Tibial artery (tissue), 4 donors: ENCODE measurements at regions not wholly inside any gene's neighbourhood (a gene's known extent, or its start where the extent isn't known, plus 50 kb on each side); places are given as distances from the start of the nearest gene placed in this dataset.

Experiments
- DNase-seq, 2 donors: peaks; one replicate each; pipeline ENCODE4 v3.0.0-alpha.2; 2019
- H3K27ac ChIP-seq, 2 donors: fragments of 200-600 bp; sonication (generic) in 1 of 2; 1 replicate in 1 of 2; 2 replicates in 1 of 2; pipeline ENCODE4 v1.5.1; 2018 to 2019; ENCODE audit warnings: mild to moderate bottlenecking in 1 of 2
- H3K27me3 ChIP-seq, 2 donors: fragments of 200-600 bp; sonication (generic) in 1 of 2; one replicate each; pipeline versions ENCODE4 v1.5.1 to v1.6.0; 2016 to 2019
- H3K36me3 ChIP-seq, 3 donors: fragments of 200-600 bp; sonication (generic) in 2 of 3; one replicate each; pipeline ENCODE4 v1.5.1; 2016 to 2019; ENCODE audit warnings: mild to moderate bottlenecking in 2 of 3
- H3K4me1 ChIP-seq, 4 donors: fragments of 200-600 bp; sonication (generic) in 2 of 4; 1 replicate in 3 of 4; 2 replicates in 1 of 4; pipeline ENCODE4 v1.5.1; 2016 to 2019
- H3K4me3 ChIP-seq, 2 donors: fragments of 200-600 bp; sonication (generic) in 1 of 2; 1 replicate in 1 of 2; 2 replicates in 1 of 2; pipeline ENCODE4 v1.5.1; 2018 to 2019; ENCODE audit warnings: mild to moderate bottlenecking in 2 of 2
- H3K9me3 ChIP-seq, 3 donors: fragments of 200-600 bp; sonication (generic) in 1 of 3; one replicate each; pipeline ENCODE4 v1.5.1; 2016 to 2019
- CTCF ChIP-seq, 2 experiments: fragments of 200-600 bp in 1 of 2; fragments of 450-650 bp in 1 of 2; IDR thresholded peaks; one replicate each; pipeline ENCODE4 v1.5.1; 2017 to 2019; ENCODE audit warnings: antibody characterized with exemption in 2 of 2, mild to moderate bottlenecking in 1 of 2, moderate library complexity in 1 of 2
- intact Hi-C: fragments of 100-400 bp; cut with DNase I; formaldehyde crosslinking; loops from one replicate; pipeline ENCODE4 v1.15.0; 2023; ENCODE audit warnings: low total_unique reads

DNA sequence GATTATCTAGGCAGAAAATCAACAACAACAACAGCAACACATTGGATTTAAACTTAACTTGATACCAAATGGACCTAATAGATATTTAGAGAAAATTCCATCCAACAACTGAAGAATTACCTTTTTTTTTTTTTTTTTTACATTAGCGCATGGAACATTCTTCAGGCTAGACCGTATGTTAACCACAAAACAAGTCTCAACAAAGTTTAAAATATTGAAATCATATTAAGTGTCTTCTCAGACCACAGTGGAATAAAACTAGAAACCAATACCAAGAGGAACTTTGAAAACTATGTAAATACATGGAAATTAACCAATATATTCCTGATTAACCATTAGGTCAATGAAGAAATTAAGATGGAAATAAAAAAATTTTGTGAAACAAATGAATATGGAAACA is 315.8 kb downstream of the CSNK1G3 start:
- Histone ChIP-seq H3K4me3 (no peak overlapping the region), H3K27ac (no peak overlapping the region), H3K9me3 (no peaks in the 10 kb centered on the region), H3K36me3 (no peaks in the 10 kb centered on the region), H3K27me3 (no peaks in the 10 kb centered on the region), H3K4me1 (no peaks in the 10 kb centered on the region)
- DNase-seq: no peak
- no peak for TF ChIP-seq CTCF (IDR thresholded peaks at IDR 0.05)
- intact Hi-C loops: no loop called here

GRCh38 chr5:123819833-123820232 is 307.9 kb downstream of the CSNK1G3 start:
- TF ChIP-seq CTCF (IDR thresholded peaks at IDR 0.05): no peak
- no peaks in the 10 kb centered on the region for H3K27me3 ChIP-seq
- intact Hi-C loops: no loop called here
- H3K36me3 ChIP-seq: no peaks in the 10 kb centered on the region
- no peaks in the 10 kb centered on the region for H3K9me3 ChIP-seq
- H3K4me3 ChIP-seq: no peak overlapping the region
- no peak overlapping the region for H3K27ac ChIP-seq
- no peak for DNase-seq
- H3K4me1 ChIP-seq: no peaks in the 10 kb centered on the region

DNA sequence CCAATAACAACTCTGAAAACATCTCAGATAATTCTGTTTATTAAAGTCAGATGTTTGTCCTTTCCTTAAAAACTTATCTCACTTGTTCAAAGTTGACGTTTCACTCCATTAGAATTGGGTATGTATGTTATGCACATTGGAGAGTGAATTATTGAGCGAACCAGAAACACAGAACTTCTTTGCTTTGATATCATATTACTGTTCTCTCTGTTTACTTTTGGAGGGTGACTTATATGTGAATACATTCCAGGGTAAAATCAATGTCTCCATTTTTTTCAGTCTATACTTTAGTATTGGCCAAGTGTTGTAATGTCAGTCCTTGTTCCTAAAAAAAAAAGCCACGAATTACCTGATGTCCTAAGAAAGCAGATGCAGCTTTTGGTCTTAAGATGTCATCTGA is 307.4 kb downstream of the CSNK1G3 start:
- Histone ChIP-seq H3K27ac (no peak overlapping the region), H3K9me3 (no peaks in the 10 kb centered on the region), H3K4me1 (no peaks in the 10 kb centered on the region), H3K36me3 (no peaks in the 10 kb centered on the region), H3K27me3 (no peaks in the 10 kb centered on the region), H3K4me3 (no peak overlapping the region)
- no peak for DNase-seq
- no peak for TF ChIP-seq CTCF (IDR thresholded peaks at IDR 0.05)
- intact Hi-C loops: no loop called here

- Histone ChIP-seq H3K27ac (no peak overlapping the region), H3K36me3 (no peaks in the 10 kb centered on the region), H3K4me3 (no peak overlapping the region), H3K9me3 (no peaks in the 10 kb centered on the region), H3K27me3 (no peaks in the 10 kb centered on the region), H3K4me1 (no peaks in the 10 kb centered on the region)
- no peak for DNase-seq
- TF ChIP-seq CTCF (IDR thresholded peaks at IDR 0.05): no peak
- intact Hi-C loops: no loop called here
Measured at GRCh38 chr5:123817267-123817666, 305.3 kb downstream of the CSNK1G3 start.

DNA sequence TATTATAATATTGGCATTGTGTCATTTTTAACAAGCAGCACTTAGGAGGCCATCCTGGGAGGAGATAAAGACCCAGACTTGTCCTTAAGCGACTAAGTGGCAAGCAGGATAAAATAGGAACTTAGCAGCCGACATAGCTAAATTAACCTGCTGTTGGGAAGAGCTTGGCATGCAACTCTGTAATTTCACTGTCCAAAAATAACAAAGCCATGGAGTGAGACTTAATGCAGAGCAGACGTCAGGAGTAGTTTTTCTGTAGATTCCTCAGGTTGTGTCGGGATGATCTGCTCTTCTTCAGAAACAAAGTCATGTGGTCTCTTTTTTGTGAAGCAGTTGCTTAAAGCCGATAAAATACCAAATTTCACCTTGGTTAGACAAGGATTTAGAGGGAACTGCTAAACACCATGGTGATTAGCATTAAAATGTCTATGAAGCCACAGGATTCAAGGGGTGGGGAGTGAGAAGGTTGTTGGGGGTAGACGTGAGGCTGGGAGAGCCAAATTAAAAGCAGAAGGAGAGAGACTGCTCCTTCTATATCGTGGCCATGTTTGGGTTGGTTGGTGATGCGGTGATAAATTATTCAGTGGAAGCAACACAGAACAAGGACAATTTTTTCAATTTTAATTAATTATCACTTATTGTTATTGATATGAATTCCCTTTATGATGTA is 303.0 kb downstream of the CSNK1G3 start:
- Histone ChIP-seq H3K9me3 (no peaks in the 10 kb centered on the region), H3K27ac (no peak overlapping the region), H3K27me3 (no peaks in the 10 kb centered on the region), H3K4me1 (no peaks in the 10 kb centered on the region), H3K4me3 (no peak overlapping the region), H3K36me3 (no peaks in the 10 kb centered on the region)
- intact Hi-C loops: no loop called here
- no peak for DNase-seq
- no peak for TF ChIP-seq CTCF (IDR thresholded peaks at IDR 0.05)
